Activated CD8-positive, alpha-beta T cell treated with anti-CD3 and anti-CD28 coated beads for 36 hours (primary cell): ENCODE measurements at regions not wholly inside any gene's neighbourhood (a gene's known extent, or its start where the extent isn't known, plus 50 kb on each side); places are given as distances from the start of the nearest gene placed in this dataset.

Experiments
- ATAC-seq: fragments of 200-7000 bp; cut with Tn5 transposase; one replicate; pipeline ENCODE4 v1.10.0; 2021; ENCODE audit warnings: mild to moderate bottlenecking, moderate library complexity
- CTCF ChIA-PET: fragments of 350-600 bp; sonication (Branson Sonifier 250); formaldehyde crosslinking; loops from one replicate; lab custom pipeline; 2021; ENCODE audit warnings: antibody characterized with exemption; lab: Charles Lee
- POLR2A ChIA-PET: fragments of 350-600 bp; sonication (Branson Sonifier 250); formaldehyde crosslinking; loops from one replicate; lab custom pipeline; 2021; ENCODE audit warnings: antibody characterized with exemption; lab: Charles Lee
- DNase-seq: peaks from one replicate; pipeline ENCODE4 v3.0.0-alpha.2; 2020
- H3K27ac Mint-ChIP-seq: one replicate; pipeline ENCODE4 v1.8.0; 2021; ENCODE audit warnings: mild to moderate bottlenecking, mixed read lengths
- H3K27me3 Mint-ChIP-seq: one replicate; pipeline ENCODE4 v1.8.0; 2021; ENCODE audit warnings: mixed read lengths
- H3K36me3 Mint-ChIP-seq: one replicate; pipeline ENCODE4 v1.8.0; 2021; ENCODE audit warnings: low read depth, mixed read lengths
- H3K4me1 Mint-ChIP-seq: one replicate; pipeline ENCODE4 v1.8.0; 2021; ENCODE audit warnings: low read depth, mixed read lengths
- H3K4me3 Mint-ChIP-seq: one replicate; pipeline ENCODE4 v1.8.0; 2021; ENCODE audit warnings: mild to moderate bottlenecking, moderate library complexity, mixed read lengths
- H3K9me3 Mint-ChIP-seq: one replicate; pipeline ENCODE4 v1.8.0; 2021; ENCODE audit warnings: mixed read lengths
- CTCF ChIP-seq: fragments of 200-600 bp; IDR thresholded peaks from one replicate; pipeline ENCODE4 v1.8.0; 2022; ENCODE audit warnings: antibody characterized with exemption, mild to moderate bottlenecking
- intact Hi-C: fragments of 100-400 bp; cut with micrococcal nuclease; formaldehyde crosslinking; loops from one replicate; pipeline ENCODE4 v1.10.0; 2022

GRCh38 chrX:19179389-19179788 is 57.1 kb upstream of the ADGRG2 start:
- Mint-ChIP-seq H3K27ac (no peak overlapping the region), H3K27me3 (no peaks in the 10 kb centered on the region), H3K9me3 (no peaks in the 10 kb centered on the region), H3K4me1 (no peaks in the 10 kb centered on the region), H3K4me3 (no peak overlapping the region), H3K36me3 (no peaks in the 10 kb centered on the region)
- ChIA-PET CTCF (no interaction called here), POLR2A (no interaction called here)
- intact Hi-C loops, result no loop called here
- ATAC-seq (no peak), DNase-seq (no peak)
- TF ChIP-seq CTCF, result no peak

GRCh38 chrX:19181345-19181744 is 59.1 kb upstream of the ADGRG2 start:
- Mint-ChIP-seq H3K36me3 (no peaks in the 10 kb centered on the region), H3K27me3 (no peaks in the 10 kb centered on the region), H3K4me1 (no peaks in the 10 kb centered on the region), H3K9me3 (no peaks in the 10 kb centered on the region), H3K27ac (no peak overlapping the region), H3K4me3 (no peak overlapping the region)
- POLR2A ChIA-PET, result no interaction called here
- intact Hi-C loops, result no loop called here
- ATAC-seq (no peak), DNase-seq (no peak)
- CTCF ChIA-PET, result no interaction called here
- no peak for TF ChIP-seq CTCF

- H3K9me3 Mint-ChIP-seq, result no peaks in the 10 kb centered on the region
- H3K27me3 Mint-ChIP-seq, result no peaks in the 10 kb centered on the region
- POLR2A ChIA-PET, result no interaction called here
- no peak overlapping the region for H3K4me3 Mint-ChIP-seq
- CTCF ChIA-PET, result no interaction called here
- ATAC-seq, result no peak
- no peaks in the 10 kb centered on the region for H3K4me1 Mint-ChIP-seq
- H3K36me3 Mint-ChIP-seq, result no peaks in the 10 kb centered on the region
- no peak for DNase-seq
- TF ChIP-seq CTCF, result no peak
- intact Hi-C loops, result no loop called here
- no peak overlapping the region for H3K27ac Mint-ChIP-seq
These were observed 60.5 kb upstream of the ADGRG2 start for GRCh38 chrX:19182785-19183184.

- Mint-ChIP-seq H3K27ac (no peak overlapping the region), H3K27me3 (no peaks in the 10 kb centered on the region), H3K36me3 (no peaks in the 10 kb centered on the region), H3K4me3 (no peak overlapping the region), H3K9me3 (no peaks in the 10 kb centered on the region), H3K4me1 (no peaks in the 10 kb centered on the region)
- POLR2A ChIA-PET, result no interaction called here
- no peak for TF ChIP-seq CTCF
- intact Hi-C loops, result no loop called here
- no peak for DNase-seq
- CTCF ChIA-PET, result no interaction called here
- ATAC-seq, result no peak
These were observed 61.7 kb upstream of the ADGRG2 start for GRCh38 chrX:19183761-19184477.

- H3K4me1 Mint-ChIP-seq, result no peaks in the 10 kb centered on the region
- ATAC-seq (no peak), DNase-seq (no peak)
- H3K27ac Mint-ChIP-seq, result no peak overlapping the region
- TF ChIP-seq CTCF, result no peak
- ChIA-PET POLR2A (no interaction called here), CTCF (no interaction called here)
- H3K36me3 Mint-ChIP-seq, result no peaks in the 10 kb centered on the region
- H3K27me3 Mint-ChIP-seq, result peaks cover 2% of the 10 kb centered on the region
- peaks cover 3% of the 10 kb centered on the region for H3K9me3 Mint-ChIP-seq
- intact Hi-C loops, result no loop called here
- H3K4me3 Mint-ChIP-seq, result no peak overlapping the region
These were observed 66.3 kb upstream of the ADGRG2 start for GRCh38 chrX:19188566-19188965.
